GM20000 (cell line): ENCODE measurements at regions not wholly inside any gene's neighbourhood (a gene's known extent, or its start where the extent isn't known, plus 50 kb on each side); places are given as distances from the start of the nearest gene placed in this dataset.

Source experiments
- DNase-seq: peaks from one replicate; pipeline ENCODE4 v3.0.0; 2012; ENCODE audit warnings: low spot score
- CTCF ChIP-seq: IDR thresholded peaks from 2 replicates; pipeline ENCODE4 v1.5.1; 2012; ENCODE audit warnings: mild to moderate bottlenecking, control low read depth; ENCODE audit errors: extremely low read depth, missing control alignments

- no peak for DNase-seq
- no peak for TF ChIP-seq CTCF
Measured at GRCh38 chr4:32879913-32880312, 2159.7 kb downstream of the PCDH7 start.

DNA sequence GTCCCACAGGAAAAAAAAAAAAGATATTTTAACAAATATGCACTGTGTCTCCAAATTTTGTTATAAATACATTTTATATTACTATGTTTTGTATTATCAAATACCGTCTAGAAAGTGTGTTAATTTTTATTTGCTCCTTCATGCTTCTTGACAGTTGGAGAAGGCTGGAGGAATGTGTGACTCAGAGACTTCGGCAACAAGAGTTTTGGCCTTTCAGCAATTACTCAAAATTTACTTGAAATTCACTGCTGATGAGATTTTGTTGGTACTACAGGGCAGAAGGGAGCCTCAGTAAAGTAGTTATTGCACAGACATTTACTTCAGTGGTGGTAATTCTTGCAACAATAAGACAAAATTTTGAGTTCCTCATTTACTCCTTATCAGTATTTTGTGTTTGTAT lies 2164.0 kb downstream of the PCDH7 start:
- no peak for DNase-seq

DNA sequence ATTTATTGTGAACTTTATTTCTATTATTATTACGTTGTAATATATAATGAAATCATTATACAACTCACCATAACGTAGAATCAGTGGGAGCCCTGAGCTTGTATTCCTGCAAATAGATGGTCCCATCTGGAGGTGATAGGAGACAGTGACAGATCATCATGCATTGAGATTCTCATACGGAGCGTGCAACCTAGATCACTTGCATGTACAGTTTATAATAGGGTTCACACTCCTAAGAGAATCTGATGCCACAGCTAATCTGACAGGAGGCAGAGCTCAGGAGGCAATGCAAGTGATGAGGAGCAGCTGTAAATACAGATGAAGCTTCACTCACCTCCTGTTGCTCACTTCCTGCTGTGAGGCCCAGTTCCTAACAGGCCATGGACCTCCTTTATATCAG lies 2170.2 kb downstream of the PCDH7 start:
- TF ChIP-seq CTCF = no peak
- DNase-seq = no peak

More for the DNA sequence above, 2164.0 kb downstream of the PCDH7 start:
- TF ChIP-seq CTCF = no peak

DNA sequence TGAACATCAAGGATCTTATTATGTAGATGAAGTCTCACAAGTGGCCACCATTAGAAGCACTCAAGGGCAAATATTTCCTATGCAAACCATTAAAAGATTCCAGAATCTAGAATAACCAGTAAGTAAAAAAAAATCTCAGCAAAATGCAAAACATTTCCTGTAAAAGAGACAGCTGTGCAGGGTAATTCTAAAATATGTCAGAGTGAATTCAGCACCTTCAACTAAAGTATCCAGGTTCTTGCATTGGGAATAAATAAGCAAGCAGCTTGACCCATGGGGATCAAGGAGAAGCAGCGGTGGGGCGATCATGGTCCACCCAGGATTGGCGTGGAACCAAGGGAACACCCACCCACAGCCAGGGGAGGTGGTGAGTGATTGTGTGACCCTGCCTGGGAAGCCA lies 2188.9 kb downstream of the PCDH7 start:
- no peak for TF ChIP-seq CTCF
- DNase-seq = no peak

DNA sequence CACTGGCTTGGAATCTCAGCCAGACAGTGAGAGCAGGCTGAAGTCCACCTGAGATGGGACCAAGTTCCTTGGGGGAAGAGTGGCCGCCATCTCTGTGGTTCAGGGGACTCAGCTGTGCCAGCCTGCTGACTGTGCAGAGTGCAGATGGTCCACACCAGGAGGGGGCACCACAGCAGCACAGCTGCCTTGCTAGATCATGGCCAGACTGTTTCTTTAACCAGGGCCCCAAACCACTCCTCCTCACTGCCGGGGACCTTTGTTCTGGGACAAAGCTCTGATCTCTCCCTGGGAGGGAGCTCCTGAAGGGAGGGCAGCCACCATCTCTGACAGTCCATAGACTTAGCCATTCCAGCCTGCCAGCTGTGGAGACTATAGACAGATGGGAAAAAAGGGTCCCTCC lies 2189.6 kb downstream of the PCDH7 start:
- no peak for DNase-seq
- TF ChIP-seq CTCF = no peak

GRCh38 chr4:32917586-32917985 lies 2197.4 kb downstream of the PCDH7 start:
- no peak for DNase-seq
- TF ChIP-seq CTCF = no peak

GRCh38 chr4:32929796-32930699 lies 2209.9 kb downstream of the PCDH7 start:
- no peak for DNase-seq
- TF ChIP-seq CTCF = no peak
